ENCODE measurements at regions not wholly inside any gene's neighbourhood (a gene's known extent, or its start where the extent isn't known, plus 50 kb on each side); places are given as distances from the start of the nearest gene placed in this dataset.

DNA sequence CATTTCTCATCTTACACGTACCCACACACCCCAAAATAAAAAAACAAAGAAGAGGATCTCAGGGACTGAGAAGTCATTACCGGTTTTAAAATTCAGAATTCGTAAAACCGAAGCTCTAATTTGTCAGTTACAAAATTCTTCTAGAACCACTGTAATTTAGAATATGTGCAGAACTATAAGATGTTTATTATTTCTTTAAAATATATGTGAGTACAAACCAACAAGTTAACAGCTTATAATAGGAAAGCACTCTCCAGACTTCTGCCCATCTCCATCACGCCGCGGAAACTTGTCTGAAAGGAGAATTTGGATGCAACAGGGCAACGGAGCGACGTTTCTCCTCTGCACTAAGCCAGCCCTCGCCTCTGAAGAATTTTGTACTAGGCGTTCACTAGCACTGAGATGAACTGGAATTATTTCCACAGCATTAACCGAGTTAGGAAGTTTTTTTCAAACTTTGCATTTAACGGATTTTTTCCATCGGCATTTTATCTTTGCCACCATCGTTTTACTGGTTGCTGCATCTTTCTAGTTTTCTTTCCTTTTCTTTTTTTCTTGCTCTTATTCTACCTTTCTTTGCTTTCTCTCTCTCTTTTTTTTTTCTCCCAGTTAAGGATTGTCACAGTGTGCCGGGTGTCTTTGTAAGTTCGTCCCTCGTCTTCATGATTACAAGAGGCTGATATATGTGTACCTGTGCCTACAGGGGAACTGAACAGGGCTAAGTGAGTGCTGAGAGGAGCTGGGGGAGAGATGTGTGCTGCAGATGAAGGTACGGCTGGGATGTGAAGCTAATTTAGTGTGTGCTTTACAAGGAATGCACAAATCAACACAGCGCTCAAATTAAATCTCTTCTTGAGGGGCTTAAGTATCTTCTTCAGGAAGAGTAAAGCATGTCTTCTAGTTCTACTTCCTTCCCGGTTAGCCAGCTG is 295.9 kb upstream of the NFE2L3 start:
- Mint-ChIP-seq H3K4me1 (peaks cover 15% of the 10 kb centered on the region), H3K4me3 (no peak overlapping the region), H3K27ac (no peak overlapping the region), H3K27me3 (peaks cover 34% of the 10 kb centered on the region), H3K9me3 (ENCODE audit: insufficient read depth) (no peaks in the 10 kb centered on the region)
- no peaks in the 10 kb centered on the region for H4K20me1 ChIP-seq (ENCODE audit: control insufficient read depth, insufficient read depth, low read length, poor library complexity, severe bottlenecking)
- no peaks in the 10 kb centered on the region for H3K36me3 ChIP-seq (replicated peaks in 1 of 2; ENCODE audit: control extremely low read depth in 1 of 2, control insufficient read depth in 1 of 2, extremely low read depth in 1 of 2, insufficient read depth in 2 of 2, low read length in 1 of 2)
- H3K4me3 ChIP-seq (ENCODE audit: control extremely low read depth in 1 of 5, extremely low read depth in 1 of 5, insufficient read depth in 1 of 5, low read depth in 2 of 5, low read length in 4 of 5): peak overlapping the region in 1 of 5 experiments; percentile 35
- H3K9ac ChIP-seq (ENCODE audit: low read length): peak overlapping the region; percentile 2
- no peaks in the 10 kb centered on the region for H3K79me2 ChIP-seq (ENCODE audit: control insufficient read depth, insufficient read depth, low read length)
- TF ChIP-seq, protein P1, sequence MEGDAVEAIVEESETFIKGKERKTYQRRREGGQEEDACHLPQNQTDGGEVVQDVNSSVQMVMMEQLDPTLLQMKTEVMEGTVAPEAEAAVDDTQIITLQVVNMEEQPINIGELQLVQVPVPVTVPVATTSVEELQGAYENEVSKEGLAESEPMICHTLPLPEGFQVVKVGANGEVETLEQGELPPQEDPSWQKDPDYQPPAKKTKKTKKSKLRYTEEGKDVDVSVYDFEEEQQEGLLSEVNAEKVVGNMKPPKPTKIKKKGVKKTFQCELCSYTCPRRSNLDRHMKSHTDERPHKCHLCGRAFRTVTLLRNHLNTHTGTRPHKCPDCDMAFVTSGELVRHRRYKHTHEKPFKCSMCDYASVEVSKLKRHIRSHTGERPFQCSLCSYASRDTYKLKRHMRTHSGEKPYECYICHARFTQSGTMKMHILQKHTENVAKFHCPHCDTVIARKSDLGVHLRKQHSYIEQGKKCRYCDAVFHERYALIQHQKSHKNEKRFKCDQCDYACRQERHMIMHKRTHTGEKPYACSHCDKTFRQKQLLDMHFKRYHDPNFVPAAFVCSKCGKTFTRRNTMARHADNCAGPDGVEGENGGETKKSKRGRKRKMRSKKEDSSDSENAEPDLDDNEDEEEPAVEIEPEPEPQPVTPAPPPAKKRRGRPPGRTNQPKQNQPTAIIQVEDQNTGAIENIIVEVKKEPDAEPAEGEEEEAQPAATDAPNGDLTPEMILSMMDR (IDR thresholded peaks at IDR 0.05): no peak
- no peak for TF ChIP-seq EZH2 (IDR thresholded peaks at IDR 0.05; ENCODE audit: borderline replicate concordance, insufficient read depth, low read depth, low read length, poor library complexity, severe bottlenecking)
- CTCF ChIA-PET: interaction anchor here (0.9 kb wide), 1 partner anchor 1305 kb away, joined by 4 read pairs; no protein-coding TSS in a partner anchor
- peaks cover 0 to 92% (median 88%) of the 10 kb centered on the region in 4 experiments for H3K27me3 ChIP-seq (replicated peaks in 1 of 4; ENCODE audit: control extremely low read depth in 1 of 4, control insufficient read depth in 3 of 4, insufficient read depth in 4 of 4, low read length in 3 of 4)
- DNase-seq (peak; percentile 21), ATAC-seq (ENCODE audit: low read depth) (no peak)
- POLR2A ChIA-PET: interaction anchor here (0.7 to 0.8 kb wide), 2 partner anchors 516 to 1301 kb away, joined by 3 to 4 read pairs; partner anchors contain the start of gene HOXA7
- H3K4me2 ChIP-seq (replicated peaks; ENCODE audit: low read depth, low read length, poor library complexity, severe bottlenecking): peak overlapping the region; percentile 61
- 33% methylated on average over 11 of the region's 22 CpGs for WGBS (ENCODE audit: insufficient coverage)
- peaks cover 7 to 68% (median 36%) of the 10 kb centered on the region in 3 donors for H3K9me3 ChIP-seq (ENCODE audit: control extremely low read depth in 1 of 3, control insufficient read depth in 2 of 3, insufficient read depth in 1 of 3, low read length in 2 of 3)
- no peak overlapping the region for H2AFZ ChIP-seq (ENCODE audit: insufficient read depth, low read depth, low read length, poor library complexity, severe bottlenecking)
- no peak overlapping the region for H3K27ac ChIP-seq (ENCODE audit: low read length in 2 of 2)
- peaks cover 23 to 66% of the 10 kb centered on the region in 2 donors for H3K4me1 ChIP-seq (ENCODE audit: control insufficient read depth in 2 of 2, insufficient read depth in 2 of 2, low read length in 2 of 2)
- intact Hi-C loops (cut with micrococcal nuclease): loop anchor here (2.0 kb wide), 1 partner anchor 1301 kb away; the partner anchor contains the start of gene HOXA7
